ENCODE measurements at regions not wholly inside any gene's neighbourhood (a gene's known extent, or its start where the extent isn't known, plus 50 kb on each side); places are given as distances from the start of the nearest gene placed in this dataset.

DNA sequence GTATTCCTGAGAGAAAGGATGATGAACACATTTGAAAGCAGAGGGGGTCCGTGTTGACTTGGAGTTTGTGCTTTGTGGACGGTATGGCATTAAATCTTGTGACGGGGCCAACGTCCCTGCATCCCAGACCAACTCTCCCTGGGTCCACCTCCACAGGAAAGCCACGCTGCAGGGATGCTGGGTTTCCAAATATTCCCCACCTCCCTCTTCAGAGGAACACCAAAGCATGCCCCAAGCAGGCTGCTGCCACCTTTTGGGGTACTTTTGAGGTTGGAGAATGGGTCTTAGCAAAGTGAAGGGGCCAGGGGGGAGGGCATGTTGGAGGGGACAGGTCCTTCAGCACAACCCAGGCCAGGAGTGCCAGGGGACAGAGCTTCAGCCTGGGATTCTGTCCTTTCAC, 504.4 kb downstream of the TCERG1L start:
- TF ChIP-seq, protein P1, sequence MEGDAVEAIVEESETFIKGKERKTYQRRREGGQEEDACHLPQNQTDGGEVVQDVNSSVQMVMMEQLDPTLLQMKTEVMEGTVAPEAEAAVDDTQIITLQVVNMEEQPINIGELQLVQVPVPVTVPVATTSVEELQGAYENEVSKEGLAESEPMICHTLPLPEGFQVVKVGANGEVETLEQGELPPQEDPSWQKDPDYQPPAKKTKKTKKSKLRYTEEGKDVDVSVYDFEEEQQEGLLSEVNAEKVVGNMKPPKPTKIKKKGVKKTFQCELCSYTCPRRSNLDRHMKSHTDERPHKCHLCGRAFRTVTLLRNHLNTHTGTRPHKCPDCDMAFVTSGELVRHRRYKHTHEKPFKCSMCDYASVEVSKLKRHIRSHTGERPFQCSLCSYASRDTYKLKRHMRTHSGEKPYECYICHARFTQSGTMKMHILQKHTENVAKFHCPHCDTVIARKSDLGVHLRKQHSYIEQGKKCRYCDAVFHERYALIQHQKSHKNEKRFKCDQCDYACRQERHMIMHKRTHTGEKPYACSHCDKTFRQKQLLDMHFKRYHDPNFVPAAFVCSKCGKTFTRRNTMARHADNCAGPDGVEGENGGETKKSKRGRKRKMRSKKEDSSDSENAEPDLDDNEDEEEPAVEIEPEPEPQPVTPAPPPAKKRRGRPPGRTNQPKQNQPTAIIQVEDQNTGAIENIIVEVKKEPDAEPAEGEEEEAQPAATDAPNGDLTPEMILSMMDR (IDR thresholded peaks at IDR 0.05) = no peak
- TF ChIP-seq POLR2A (IDR thresholded peaks at IDR 0.05) = no peak

Data from right lobe of liver (tissue), 4 donors.